H1 (cell line): ENCODE measurements at regions not wholly inside any gene's neighbourhood (a gene's known extent, or its start where the extent isn't known, plus 50 kb on each side); places are given as distances from the start of the nearest gene placed in this dataset.

ENCODE experiments used
- CTCF ChIA-PET: fragments of 300-600 bp; sonication (Branson Sonifier 250); formaldehyde crosslinking; loops from one replicate; lab custom pipeline; 2021; ENCODE audit not compliant: partially characterized antibody; lab: Charles Lee
- POLR2A ChIA-PET: fragments of 300-600 bp; sonication (Branson Sonifier 250); formaldehyde crosslinking; loops from one replicate; lab custom pipeline; 2021; ENCODE audit warnings: inconsistent platforms; ENCODE audit not compliant: partially characterized antibody; lab: Charles Lee
- DNase-seq, 2 experiments: peaks; one replicate each; pipeline versions ENCODE4 v3.0.0 to v3.0.0-alpha.2; 2010 to 2022; ENCODE audit warnings: low spot score in 2 of 2, low read depth in 1 of 2, mixed read lengths in 1 of 2
- FAIRE-seq: peaks from 2 replicates; lab custom pipeline; 2011; peaks lifted over from hg19 to GRCh38; lab: Jason Lieb, UNC
- H2AFZ ChIP-seq: 2 replicates; pipeline ENCODE4 v1.8.1; 2012; ENCODE audit warnings: low read length, inconsistent platforms
- H2AK5ac ChIP-seq: 2 replicates; pipeline ENCODE4 v1.6.1; 2013; ENCODE audit warnings: low read depth, low read length
- H2BK120ac ChIP-seq: replicated peaks from 2 replicates; pipeline ENCODE3; 2013; ENCODE audit warnings: low read depth, low read length, inconsistent platforms
- H2BK12ac ChIP-seq: 2 replicates; pipeline ENCODE4 v1.6.1; 2013; ENCODE audit warnings: low read depth, low read length
- H2BK15ac ChIP-seq: 2 replicates; pipeline ENCODE4 v1.6.1; 2013; ENCODE audit warnings: low read length
- H2BK20ac ChIP-seq: 2 replicates; pipeline ENCODE4 v1.6.1; 2013; ENCODE audit warnings: low read length
- H2BK5ac ChIP-seq: 2 replicates; pipeline ENCODE4 v1.6.1; 2013; ENCODE audit warnings: low read depth, low read length
- H3K14ac ChIP-seq: 2 replicates; pipeline ENCODE4 v1.6.1; 2013; ENCODE audit warnings: inconsistent platforms; ENCODE audit not compliant: insufficient read length
- H3K18ac ChIP-seq: 2 replicates; pipeline ENCODE4 v1.6.1; 2013; ENCODE audit warnings: low read length; ENCODE audit errors: extremely low read depth
- H3K23ac ChIP-seq: 2 replicates; pipeline ENCODE4 v1.6.1; 2013; ENCODE audit warnings: inconsistent platforms; ENCODE audit not compliant: insufficient read length
- H3K23me2 ChIP-seq: 2 replicates; pipeline ENCODE4 v1.6.1; 2013; ENCODE audit warnings: low read depth, low read length
- H3K27ac ChIP-seq: 2 replicates; pipeline ENCODE4 v1.6.1; 2011; ENCODE audit warnings: low read depth, low read length, inconsistent platforms
- H3K27me3 ChIP-seq, 4 experiments: replicated peaks in 1 of 4; 1 replicate in 1 of 4; 2 replicates in 3 of 4; pipeline versions ENCODE4 v1.6.1 to v1.8.1; 2011 to 2013; ENCODE audit warnings: low read length in 3 of 4, mild to moderate bottlenecking in 3 of 4, inconsistent platforms in 2 of 4, mixed read lengths in 2 of 4, moderate library complexity in 1 of 4; ENCODE audit not compliant: control insufficient read depth in 3 of 4, insufficient read depth in 3 of 4; ENCODE audit errors: extremely low read depth in 1 of 4
- H3K36me3 ChIP-seq, 4 experiments: 2 replicates each; pipeline versions ENCODE4 v1.6.1 to v1.8.1; 2011 to 2013; ENCODE audit warnings: mild to moderate bottlenecking in 4 of 4, low read length in 3 of 4, moderate library complexity in 2 of 4, control low read depth in 1 of 4, inconsistent platforms in 1 of 4; ENCODE audit not compliant: insufficient read depth in 4 of 4, control insufficient read depth in 2 of 4
- H3K4ac ChIP-seq: replicated peaks from 2 replicates; pipeline ENCODE3; 2013; ENCODE audit warnings: low read length, low read depth, mixed read lengths, inconsistent platforms; ENCODE audit not compliant: insufficient read length
- H3K4me1 ChIP-seq, 4 experiments: replicated peaks in 1 of 4; 1 replicate in 1 of 4; 2 replicates in 3 of 4; pipeline versions ENCODE4 v1.6.1 to v1.8.1; 2011 to 2013; ENCODE audit warnings: low read length in 3 of 4, inconsistent platforms in 2 of 4, mixed read lengths in 1 of 4; ENCODE audit not compliant: insufficient read depth in 4 of 4, control insufficient read depth in 3 of 4
- H3K4me2 ChIP-seq, 2 experiments: 2 replicates each; pipeline versions ENCODE4 v1.6.1 to v1.8.1; 2011 to 2013; ENCODE audit warnings: low read depth in 2 of 2, low read length in 2 of 2, control low read depth in 1 of 2, inconsistent platforms in 1 of 2, mild to moderate bottlenecking in 1 of 2; ENCODE audit not compliant: insufficient read depth in 1 of 2
- H3K4me3 ChIP-seq, 4 experiments: fragments of 200-600, 300-600 bp in 1 of 4; sonication (generic), shearing (Covaris generic), sonication (Bioruptor Twin) in 1 of 4; 2 replicates each; pipeline versions ENCODE4 v1.5.1 to v1.8.1; 2011 to 2016; ENCODE audit warnings: low read length in 4 of 4, low read depth in 3 of 4, control low read depth in 2 of 4, inconsistent platforms in 2 of 4, mild to moderate bottlenecking in 2 of 4, mixed read lengths in 1 of 4, moderate library complexity in 1 of 4; ENCODE audit not compliant: insufficient read depth in 2 of 4; ENCODE audit errors: extremely low read depth in 1 of 4
- H3K56ac ChIP-seq: replicated peaks from 2 replicates; pipeline ENCODE3; 2013; ENCODE audit warnings: low read depth, mild to moderate bottlenecking, mixed read lengths, low read length, inconsistent platforms; ENCODE audit not compliant: insufficient read length
- H3K79me1 ChIP-seq: 2 replicates; pipeline ENCODE4 v1.6.1; 2013; ENCODE audit warnings: low read depth, low read length, control low read depth
- H3K79me2 ChIP-seq, 2 experiments: 2 replicates each; pipeline versions ENCODE4 v1.6.1 to v1.8.1; 2012 to 2013; ENCODE audit warnings: low read length in 2 of 2, mild to moderate bottlenecking in 2 of 2, inconsistent platforms in 1 of 2; ENCODE audit not compliant: insufficient read depth in 2 of 2, control insufficient read depth in 1 of 2
- H3K9ac ChIP-seq, 4 experiments: replicated peaks in 1 of 4; 1 replicate in 1 of 4; 2 replicates in 3 of 4; pipeline versions ENCODE4 v1.6.1 to v1.8.1; 2011 to 2013; ENCODE audit warnings: low read depth in 3 of 4, low read length in 3 of 4, control low read depth in 2 of 4, mild to moderate bottlenecking in 2 of 4, moderate library complexity in 2 of 4, inconsistent platforms in 1 of 4; ENCODE audit errors: extremely low read depth in 1 of 4
- H3K9me3 ChIP-seq, 2 experiments: 2 replicates each; pipeline versions ENCODE4 v1.6.1 to v1.8.1; 2012 to 2013; ENCODE audit warnings: mild to moderate bottlenecking in 2 of 2, moderate library complexity in 2 of 2, control low read depth in 1 of 2, inconsistent platforms in 1 of 2, low read depth in 1 of 2, low read length in 1 of 2, mixed read lengths in 1 of 2; ENCODE audit not compliant: insufficient read depth in 2 of 2
- H4K20me1 ChIP-seq, 2 experiments: replicated peaks in 1 of 2; 2 replicates each; pipeline versions ENCODE3 to v1.8.1; 2011 to 2013; ENCODE audit warnings: inconsistent platforms in 2 of 2, low read length in 2 of 2, mild to moderate bottlenecking in 1 of 2; ENCODE audit not compliant: insufficient read depth in 2 of 2, control insufficient read depth in 1 of 2
- H4K5ac ChIP-seq: 2 replicates; pipeline ENCODE4 v1.6.1; 2013; ENCODE audit warnings: low read length, low read depth, mixed read lengths, inconsistent platforms; ENCODE audit not compliant: insufficient read length
- H4K8ac ChIP-seq: 2 replicates; pipeline ENCODE4 v1.8.0; 2013; ENCODE audit warnings: mild to moderate bottlenecking, moderate library complexity, low read length, inconsistent platforms; ENCODE audit not compliant: insufficient read depth; ENCODE audit errors: extremely low read depth
- H4K91ac ChIP-seq: replicated peaks from 2 replicates; pipeline ENCODE3; 2013; ENCODE audit warnings: low read length, mixed read lengths, inconsistent platforms; ENCODE audit not compliant: insufficient read length
- BCL11A ChIP-seq, 2 experiments: IDR thresholded peaks; one replicate each; pipeline ENCODE4 v1.6.1; 2011; ENCODE audit warnings: low read depth in 2 of 2, low read length in 2 of 2, mild to moderate bottlenecking in 2 of 2
- CHD2 ChIP-seq: IDR thresholded peaks from 2 replicates; pipeline ENCODE4 v1.6.1; 2012; ENCODE audit warnings: low read length, improper control_type of control experiment
- TF ChIP-seq, protein P1 (sequence below): IDR thresholded peaks from 2 replicates; pipeline ENCODE4 v1.6.1; 2011; ENCODE audit warnings: low read length, improper control_type of control experiment

- Histone ChIP-seq H3K23me2 (no peaks in the 10 kb centered on the region), H3K9me3 (no peaks in the 10 kb centered on the region), H3K23ac (no peak overlapping the region), H3K4me2 (no peak overlapping the region), H2BK20ac (no peak overlapping the region), H3K27me3 (peaks cover 0 to 3% (median 1%) of the 10 kb centered on the region in 4 experiments; a peak in 4 of 7 replicates), H3K79me2 (no peaks in the 10 kb centered on the region), H3K14ac (no peak overlapping the region), H4K5ac (no peak overlapping the region), H2BK120ac (no peak overlapping the region), H4K20me1 (peaks cover 0 to 1% of the 10 kb centered on the region in 2 experiments), H3K27ac (no peak overlapping the region), H3K56ac (no peak overlapping the region), H2BK12ac (no peak overlapping the region), H2AFZ (no peak overlapping the region; the same call in 1 of the 2 replicates), H3K4me3 (no peak overlapping the region), H2AK5ac (no peak overlapping the region), H3K4me1 (no peaks in the 10 kb centered on the region), H3K36me3 (no peaks in the 10 kb centered on the region), H3K4ac (no peak overlapping the region), H4K91ac (no peak overlapping the region), H3K18ac (no peak overlapping the region), H3K9ac (no peak overlapping the region), H3K79me1 (no peaks in the 10 kb centered on the region), H2BK5ac (no peak overlapping the region), H2BK15ac (no peak overlapping the region), H4K8ac (no peak overlapping the region)
- no peak for TF ChIP-seq CHD2
- TF ChIP-seq, protein P1, sequence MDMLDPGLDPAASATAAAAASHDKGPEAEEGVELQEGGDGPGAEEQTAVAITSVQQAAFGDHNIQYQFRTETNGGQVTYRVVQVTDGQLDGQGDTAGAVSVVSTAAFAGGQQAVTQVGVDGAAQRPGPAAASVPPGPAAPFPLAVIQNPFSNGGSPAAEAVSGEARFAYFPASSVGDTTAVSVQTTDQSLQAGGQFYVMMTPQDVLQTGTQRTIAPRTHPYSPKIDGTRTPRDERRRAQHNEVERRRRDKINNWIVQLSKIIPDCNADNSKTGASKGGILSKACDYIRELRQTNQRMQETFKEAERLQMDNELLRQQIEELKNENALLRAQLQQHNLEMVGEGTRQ: no peak
- TF ChIP-seq BCL11A (IDR thresholded peaks at IDR 0.05; ENCODE audit: low read depth in 2 of 2, low read length in 2 of 2): no peak
- POLR2A ChIA-PET: interaction anchor here (0.9 kb wide), 1 partner anchor 16 kb away, joined by 3 read pairs; no protein-coding TSS in a partner anchor
- DNase-seq (no peak), FAIRE-seq (no peak)
- CTCF ChIA-PET: interaction anchor here (0.7 to 2.3 kb wide), 7 partner anchors 13 to 71 kb away, joined by 3 to 8 read pairs (median 4); no protein-coding TSS in a partner anchor
Measured at GRCh38 chr12:13283867-13284266, 87.3 kb downstream of the EMP1 start.
